Activated CD4-positive, alpha-beta T cell treated with anti-CD3 and anti-CD28 coated beads, Interleukin-2, amount 50 U/mL, for 4 hours (primary cell): ENCODE measurements at regions not wholly inside any gene's neighbourhood (a gene's known extent, or its start where the extent isn't known, plus 50 kb on each side); places are given as distances from the start of the nearest gene placed in this dataset.

ENCODE experiments used
- DNase-seq, 2 experiments: peaks; one replicate each; pipeline ENCODE4 v3.0.0-alpha.2; 2020

DNA sequence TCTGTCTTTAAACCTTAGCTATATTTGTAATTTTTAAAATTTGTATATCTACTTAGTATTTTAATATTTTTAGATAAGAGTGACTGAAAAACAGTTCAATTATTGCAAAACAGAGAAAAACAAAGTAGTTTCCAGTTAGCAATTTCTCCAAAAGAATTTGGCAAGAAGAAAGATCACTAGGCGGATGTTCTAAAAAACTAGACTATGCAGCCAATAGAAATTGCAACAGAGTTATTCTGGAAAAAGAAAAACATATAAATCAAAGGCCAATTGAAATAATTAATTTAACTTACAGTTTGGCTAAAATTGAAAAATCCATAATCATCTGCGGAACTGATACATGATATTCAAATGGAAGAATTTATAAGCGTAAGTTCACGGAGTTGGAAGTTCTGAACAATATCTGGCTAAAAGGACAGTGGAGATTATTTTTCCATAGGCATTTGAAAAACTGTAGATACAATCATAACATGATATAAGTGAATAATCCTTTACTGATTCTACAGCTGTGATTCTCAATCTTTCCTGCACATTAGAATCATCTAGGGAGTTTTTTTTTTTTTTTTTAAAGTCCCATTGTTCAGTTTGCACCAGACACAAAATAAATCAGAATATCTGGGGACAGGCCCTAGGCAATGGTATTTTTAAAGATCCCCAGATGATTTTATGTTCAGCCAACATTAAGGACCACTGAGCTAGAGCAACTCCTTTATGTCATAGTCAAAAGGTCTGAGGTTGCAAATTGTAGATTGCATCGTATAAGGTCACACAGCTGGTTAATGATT is 605.1 kb upstream of the DAB2 start:
- no peak for DNase-seq

DNA sequence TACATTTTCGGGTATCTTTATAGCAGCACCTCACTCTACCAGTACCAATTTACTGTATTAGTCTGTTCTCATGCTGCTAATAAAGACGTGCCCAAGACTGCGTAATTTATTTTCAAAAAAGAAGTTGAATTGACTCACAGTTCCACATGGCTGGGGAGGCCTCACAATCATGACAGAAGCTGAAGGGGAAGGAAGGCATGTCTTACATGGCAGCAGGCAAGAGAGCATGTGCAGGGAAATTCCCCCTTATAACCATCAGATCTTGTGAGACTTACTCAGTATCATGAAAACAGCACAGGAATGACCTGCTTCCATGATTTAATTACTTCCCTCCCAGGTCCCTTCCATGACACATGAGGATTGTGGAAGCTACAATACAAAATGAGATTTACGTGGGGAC is 602.6 kb upstream of the DAB2 start:
- DNase-seq, result no peak

DNA sequence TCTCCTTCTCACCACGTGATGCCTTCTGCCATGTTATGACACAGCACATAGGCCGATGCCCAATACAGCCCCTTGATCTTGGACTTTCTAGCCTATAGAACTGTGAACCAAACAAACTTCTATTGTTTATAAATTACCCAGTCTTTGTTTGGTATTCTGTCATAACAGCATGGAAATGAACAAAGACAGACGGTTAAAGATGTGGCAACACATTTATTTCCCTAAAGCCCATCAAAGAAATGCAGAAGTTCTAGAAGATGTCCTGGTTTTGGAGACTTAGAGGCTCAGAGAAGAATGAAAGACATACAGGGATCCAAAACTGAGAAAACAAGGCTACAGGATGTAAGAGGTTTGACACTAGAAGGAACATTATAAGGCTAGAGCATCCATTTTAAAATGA is 600.8 kb upstream of the DAB2 start:
- no peak for DNase-seq

DNA sequence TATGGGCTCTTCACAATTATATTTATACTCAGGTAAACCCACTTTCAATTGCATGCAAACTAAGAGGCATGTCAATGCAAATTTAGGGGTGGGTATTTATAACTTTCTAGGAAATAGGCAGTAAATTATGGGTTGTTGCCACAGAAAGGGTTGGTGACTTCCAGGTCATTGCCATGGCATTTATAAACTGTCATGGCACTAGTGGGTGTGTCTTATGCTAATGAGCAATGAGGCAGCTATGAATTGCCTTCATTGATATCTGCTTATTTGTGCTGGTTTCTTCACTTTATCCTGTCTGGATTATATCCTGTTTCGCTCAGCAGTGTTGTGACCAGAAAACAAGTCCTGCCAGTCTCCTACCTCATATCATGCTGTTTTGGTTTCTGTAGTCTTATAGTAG is 597.3 kb upstream of the DAB2 start:
- DNase-seq, result no peak

DNA sequence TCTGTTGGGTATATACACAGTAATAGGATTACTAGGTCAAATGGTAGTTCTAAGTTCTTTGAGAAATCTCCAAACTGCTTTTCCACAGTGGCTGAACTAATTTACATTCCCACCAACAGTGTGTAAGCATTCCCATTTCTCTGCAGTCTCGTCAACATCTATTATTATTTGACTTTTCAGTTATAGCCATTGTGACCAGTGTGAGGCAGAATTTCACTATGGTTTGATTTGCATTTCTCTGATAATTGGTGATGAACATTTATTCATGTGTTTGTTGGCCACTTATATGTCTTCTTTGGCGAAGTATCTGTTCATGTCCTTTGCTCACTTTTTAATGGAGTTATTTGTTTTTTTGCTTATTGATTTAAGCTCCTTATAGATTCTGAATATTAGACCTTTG is 596.2 kb upstream of the DAB2 start:
- no peak for DNase-seq

DNA sequence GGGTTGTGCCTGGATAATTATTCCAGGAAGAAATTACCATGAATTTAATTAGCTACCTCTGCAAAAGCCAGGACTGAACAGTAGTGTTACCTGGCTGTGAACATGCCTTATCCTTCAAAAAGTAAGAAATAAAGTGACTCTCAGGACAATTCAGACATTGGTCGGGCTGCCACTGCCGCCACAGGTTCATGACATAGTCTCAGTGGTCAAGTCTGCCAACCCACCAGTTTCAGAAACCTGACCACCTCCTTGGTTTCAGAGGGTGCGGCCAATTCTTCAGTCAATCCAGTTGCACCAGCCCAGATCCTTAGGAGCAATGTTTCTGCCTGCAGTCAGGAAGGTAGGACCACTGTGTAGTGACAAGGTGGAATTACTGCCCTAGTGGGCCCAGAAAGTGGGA is 593.1 kb upstream of the DAB2 start:
- DNase-seq, result no peak

DNA sequence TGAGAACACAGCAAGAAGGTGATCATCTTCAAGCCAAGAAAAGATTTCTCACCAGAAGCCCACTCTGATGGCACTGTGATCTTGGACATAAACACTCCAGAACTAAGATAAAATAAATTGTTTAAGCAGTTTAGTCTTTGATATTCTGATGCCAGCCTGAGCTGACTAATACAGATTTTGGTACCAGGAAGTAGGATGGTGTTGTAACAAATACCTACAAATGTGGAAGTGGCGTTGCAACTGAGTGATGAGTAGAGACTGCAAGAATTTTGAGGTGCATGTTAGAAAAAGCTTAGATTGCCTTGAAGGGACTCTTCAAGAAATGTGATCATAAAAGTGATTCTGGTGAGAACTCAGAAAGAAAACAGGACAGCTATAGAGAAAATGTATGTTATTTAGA is 592.4 kb upstream of the DAB2 start:
- no peak for DNase-seq

DNA sequence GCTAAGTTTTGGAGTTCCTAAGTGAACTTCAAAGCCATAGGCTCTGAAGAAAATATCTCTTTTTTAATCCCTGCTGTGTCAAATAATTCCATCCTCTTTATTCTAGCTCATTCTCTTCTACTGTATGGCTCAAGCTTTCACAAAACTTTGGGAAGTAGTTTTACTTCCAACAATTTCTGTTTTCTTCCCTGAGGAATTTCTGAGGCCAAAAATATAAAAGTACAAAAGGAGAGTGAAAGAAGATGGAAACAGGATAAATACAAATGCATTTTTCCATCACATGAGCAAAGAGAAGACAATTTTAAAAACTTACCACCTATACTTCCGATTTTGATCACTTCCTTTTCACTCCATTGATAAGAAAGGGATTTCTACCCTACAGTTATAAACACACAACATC is 585.7 kb upstream of the DAB2 start:
- no peak for DNase-seq

DNA sequence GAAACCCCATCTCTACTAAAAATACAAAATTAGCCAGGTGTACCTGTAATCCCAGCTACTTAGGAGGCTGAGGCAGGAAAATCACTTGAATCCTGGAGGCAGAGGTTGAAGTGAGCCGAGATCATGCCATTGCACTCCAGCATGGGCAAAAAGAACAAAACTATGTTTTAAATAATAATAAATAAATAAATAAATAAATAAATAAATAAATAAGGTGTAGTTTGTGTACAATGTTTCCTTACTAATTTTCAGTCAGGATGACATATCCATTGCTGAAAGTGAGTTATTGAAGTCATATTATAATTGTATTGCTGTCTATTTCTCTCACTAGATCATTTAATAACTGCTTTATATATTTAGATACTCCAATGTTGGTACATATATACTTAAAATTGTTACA is 581.5 kb upstream of the DAB2 start:
- DNase-seq, result no peak

DNA sequence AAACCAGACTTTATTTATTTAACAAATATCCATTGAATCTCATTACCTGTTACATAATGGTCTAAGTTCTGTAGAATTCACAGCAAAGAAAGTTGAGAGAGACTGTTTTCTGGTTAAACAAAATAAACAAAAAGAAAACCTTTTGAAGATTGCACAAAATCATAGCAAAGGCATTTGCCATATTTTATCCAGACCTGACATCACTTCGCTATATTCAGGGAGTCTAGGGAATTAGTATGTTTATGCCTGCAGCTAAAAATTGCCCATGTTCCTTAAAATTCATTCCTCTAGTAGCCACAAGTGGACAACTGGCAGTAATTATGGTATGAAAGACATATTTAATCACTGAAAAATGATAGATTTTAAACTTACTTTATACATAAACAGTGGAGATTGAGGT is 577.0 kb upstream of the DAB2 start:
- DNase-seq, result no peak

DNA sequence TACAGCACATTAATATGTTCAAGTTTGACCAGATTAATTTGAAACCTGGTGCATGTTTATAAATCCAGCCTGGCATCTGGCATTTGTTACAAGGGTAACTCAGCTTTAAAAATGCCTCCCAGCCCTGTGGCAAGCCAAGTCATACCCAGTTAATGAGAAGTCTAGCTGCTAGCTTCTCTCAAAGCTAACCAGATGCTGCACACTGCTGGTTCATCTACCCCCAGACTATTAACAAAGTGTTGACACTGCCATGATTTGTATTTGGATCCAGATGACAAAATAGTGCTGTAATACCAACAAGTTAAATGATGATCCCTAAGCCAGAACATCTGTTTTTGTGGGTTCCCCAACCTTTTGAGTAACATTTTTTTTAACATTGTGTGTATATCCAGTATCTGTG is 573.7 kb upstream of the DAB2 start:
- no peak for DNase-seq

DNA sequence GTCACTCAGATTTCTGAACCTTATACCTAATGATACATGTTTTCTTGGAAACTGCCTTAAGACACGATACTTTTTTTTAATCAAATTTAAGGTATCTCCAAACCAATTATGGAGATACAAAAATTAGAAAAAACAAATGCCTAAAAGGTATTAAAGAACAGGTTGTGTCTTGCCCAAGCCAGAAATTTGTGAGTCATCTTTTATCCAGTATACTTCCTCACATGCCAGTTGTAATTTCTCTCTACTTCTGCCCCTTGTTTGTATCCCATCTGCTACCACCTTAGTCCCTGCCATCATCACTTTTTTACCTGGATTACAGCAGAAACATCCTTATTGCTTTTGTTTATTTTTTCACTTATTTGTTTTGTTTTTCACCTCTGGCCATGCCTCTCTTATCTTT is 571.2 kb upstream of the DAB2 start:
- no peak for DNase-seq

DNA sequence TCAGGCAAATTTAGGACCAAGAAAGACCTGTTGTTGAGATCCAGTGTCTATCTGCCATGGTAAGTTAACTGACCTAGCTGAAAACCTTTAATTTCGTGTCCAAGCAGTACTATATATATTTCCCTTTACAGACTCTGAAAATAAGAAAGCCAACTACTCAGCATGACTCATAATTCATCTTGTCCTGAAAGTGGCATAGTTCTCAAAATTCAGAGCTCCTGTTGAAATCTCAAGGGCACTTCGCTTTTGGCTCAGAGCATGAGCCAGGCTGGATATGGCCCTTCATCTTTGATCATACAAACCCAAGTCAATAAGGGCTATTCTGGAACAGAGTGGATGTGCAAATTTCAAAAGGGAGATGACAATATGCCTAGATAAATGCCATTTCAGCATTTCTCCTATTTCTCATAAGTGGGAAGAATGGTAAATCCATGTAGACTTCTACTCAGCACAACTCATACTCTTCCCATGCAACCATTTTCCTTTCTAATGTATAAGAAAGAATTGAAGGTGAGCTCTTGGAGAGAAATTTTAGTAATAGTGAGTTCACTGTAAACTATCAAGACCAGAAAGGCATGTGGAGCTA is 567.9 kb upstream of the DAB2 start:
- no peak for DNase-seq

DNA sequence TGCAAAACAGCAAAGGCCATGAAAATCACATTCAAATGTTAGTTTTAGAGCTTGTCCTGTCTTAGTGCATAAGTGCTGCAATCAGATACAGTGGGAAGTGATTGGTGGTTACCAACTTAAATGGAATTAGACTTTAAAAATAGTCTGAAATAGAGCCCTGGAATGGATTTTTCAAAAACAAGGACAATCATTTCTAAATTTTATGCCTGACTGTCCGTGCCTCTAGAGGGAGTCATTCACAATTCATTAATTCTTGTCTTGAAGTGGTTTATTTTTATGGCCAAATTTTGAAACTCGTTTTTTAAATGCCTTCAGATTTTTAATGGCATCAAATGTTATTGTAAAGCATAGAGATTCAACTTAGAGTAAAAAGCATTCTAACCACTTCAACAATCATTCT is 561.8 kb upstream of the DAB2 start:
- DNase-seq, result no peak

DNA sequence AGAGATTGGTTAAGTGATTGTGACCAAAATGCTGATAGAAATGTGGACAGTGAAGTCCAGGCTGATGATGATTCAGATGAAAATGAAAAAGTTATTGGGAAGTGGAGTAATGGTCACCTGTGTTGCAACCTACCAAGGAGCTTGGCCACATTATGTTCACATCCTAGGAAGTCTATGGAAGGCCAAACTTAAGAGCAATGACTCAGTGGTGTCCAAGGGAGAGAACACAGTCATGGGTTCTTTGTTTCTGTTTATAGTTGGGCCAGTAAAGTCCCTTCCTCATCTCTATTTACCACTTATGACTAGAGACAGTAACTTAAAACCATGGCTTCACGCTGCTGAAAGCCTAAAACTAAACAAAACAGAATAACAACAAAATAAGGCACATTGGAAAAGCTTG is 555.3 kb upstream of the DAB2 start:
- no peak for DNase-seq

DNA sequence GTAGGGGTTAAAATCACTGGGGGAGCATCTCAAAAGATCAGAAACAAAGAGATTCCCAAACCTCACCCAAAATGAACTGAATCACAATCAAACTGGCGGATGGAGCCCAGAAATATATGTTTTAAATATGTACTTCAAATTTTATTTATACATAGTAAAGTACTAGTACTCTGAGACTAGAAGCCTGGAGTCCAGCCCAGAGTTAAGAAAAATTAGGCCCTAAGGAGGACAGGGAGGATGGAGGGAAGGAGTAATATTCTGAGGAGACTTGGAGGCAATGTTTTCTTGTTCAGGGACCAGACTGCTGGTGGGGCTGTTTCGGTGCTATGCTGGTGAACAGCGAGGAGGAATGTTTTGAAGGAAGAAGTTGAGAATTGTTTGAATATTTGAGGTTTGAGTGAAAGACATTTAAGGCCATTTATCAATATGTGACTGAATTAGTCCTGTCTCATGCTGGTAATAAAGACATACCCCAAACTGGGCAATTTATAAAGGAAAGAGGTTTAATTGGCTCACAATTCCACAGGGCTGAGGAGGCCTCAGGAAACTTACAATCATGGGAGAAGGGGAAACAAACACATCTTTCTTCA is 552.4 kb upstream of the DAB2 start:
- DNase-seq, result no peak

DNA sequence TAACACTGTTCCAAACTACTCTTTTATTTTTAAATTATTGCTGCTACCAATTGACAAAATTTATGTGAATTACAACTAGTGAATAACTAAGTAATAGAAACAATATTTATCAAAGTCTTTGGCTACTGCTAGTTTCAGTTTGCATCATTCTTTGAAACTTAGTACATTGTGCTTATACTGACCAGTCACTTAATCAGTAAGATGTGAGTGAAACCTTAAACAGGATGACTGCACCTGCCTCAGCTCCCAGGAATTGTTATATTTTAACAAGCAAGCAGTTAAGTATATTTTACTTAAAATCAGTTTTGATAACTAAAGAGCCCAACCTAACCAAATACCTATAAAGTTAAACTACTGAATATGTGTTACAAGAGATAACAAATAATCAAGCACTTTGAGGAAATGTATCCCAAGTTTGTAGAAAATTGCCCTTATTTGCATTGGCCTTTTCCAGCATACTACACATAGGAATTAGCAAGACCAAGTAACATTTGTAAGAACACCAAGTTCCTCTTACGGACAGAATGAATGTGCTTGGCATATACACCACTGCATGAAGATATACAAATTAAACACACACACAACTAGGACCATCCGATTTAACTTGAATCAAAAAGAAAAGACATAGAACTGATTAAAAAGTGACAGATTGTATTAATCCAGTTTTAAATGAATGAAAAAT is 545.5 kb upstream of the DAB2 start:
- DNase-seq, result no peak

DNA sequence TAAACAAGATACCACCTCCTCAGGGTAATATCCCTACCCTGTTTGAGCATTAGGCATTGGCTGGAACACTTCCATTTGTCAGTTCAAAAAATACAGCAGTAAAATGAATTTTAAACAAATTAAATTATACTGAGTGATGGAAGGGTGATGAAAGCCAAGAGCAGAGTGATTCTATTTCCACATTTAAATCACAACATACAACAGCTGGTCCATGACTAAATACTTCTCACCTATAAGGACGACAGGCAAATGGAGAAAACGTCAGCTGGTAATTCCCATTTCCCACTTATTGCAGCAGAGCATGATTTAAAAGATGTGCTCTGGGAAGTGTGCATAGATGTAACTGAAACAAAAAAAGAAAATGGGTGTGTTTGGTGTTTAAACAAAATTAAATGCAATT is 543.6 kb upstream of the DAB2 start:
- DNase-seq, result no peak

DNA sequence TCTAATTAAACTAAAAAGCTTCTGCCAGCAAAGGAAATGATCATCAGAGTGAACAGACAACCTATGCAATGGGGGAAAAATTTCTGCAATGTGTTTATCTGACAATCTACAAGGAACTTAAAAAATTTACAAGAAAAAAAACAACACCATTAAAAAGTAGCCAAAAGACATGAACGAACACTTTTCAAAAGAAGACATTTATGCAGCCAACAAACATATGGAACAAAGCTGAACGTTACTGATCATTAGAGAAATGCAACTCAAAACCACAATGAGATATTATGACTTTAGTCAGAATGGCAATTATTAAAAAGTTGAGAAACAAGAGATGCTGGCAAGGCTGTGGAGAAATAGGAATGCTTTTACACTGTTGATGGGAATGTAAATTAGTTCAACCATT is 530.4 kb upstream of the DAB2 start:
- no peak for DNase-seq

DNA sequence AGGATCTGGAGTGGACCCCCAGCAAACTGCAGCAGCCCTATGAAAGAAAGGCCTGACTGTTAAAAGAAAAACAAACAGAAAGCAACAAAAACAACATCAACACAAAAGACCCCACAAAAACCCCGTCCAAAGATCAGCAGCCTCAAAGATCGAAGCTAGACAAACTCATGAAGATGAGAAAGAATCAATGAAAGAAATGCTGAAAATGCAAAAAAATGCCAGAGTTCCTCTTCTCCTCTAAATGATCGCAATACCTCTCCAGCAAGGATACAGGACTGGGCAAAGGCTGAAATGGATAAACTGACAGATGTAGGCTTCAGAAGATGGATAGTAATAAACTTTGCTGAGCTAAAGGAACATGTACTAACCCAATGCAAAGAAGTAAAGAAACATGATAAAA is 526.3 kb upstream of the DAB2 start:
- no peak for DNase-seq

DNA sequence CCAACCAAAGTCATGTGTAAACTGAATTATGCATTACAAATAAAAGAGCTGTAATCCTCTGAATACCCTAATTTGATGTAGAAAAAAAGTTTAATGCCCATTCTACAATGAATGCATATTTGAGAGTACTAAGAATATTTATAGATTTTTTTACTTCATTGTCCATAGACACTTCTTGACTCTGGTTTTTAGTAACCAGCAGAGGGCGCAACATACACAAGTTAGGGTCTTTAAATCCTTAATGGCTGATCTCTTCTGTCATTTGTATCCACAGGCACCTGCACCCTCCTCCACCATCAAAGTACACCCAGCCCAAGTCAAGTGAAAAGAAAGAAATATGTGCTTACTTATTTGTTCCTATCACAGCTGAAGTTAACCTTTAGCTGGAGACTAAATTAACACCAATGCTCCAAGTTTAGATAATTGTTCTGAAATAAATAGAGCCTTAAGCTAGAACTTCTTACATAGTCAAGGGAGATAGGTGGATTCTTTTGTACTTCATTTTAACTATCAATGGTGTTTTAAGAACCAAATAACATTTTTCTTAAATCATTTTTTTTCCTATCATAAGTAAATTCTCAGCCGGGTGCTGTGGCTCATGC is 524.2 kb upstream of the DAB2 start:
- peak; percentile 30 to 46 for DNase-seq

DNA sequence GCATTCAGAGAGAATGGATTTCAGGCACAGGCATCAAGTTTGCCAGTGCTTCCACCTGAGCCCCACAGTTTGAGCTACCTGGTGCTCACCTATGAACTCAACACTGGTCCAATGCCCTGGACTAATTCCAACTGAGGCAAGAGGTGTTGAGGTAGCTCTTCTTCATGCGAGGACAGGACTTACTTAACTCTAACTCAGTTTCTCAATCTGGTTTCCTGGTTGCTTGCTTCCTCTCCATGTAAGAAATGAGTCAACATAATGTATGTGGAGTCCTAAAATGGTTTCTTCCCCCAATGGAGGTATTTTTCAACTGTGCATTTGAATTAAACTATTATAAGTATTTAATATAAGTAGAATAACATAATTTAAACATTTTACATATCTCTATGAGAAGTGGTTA is 523.6 kb upstream of the DAB2 start:
- no peak for DNase-seq

DNA sequence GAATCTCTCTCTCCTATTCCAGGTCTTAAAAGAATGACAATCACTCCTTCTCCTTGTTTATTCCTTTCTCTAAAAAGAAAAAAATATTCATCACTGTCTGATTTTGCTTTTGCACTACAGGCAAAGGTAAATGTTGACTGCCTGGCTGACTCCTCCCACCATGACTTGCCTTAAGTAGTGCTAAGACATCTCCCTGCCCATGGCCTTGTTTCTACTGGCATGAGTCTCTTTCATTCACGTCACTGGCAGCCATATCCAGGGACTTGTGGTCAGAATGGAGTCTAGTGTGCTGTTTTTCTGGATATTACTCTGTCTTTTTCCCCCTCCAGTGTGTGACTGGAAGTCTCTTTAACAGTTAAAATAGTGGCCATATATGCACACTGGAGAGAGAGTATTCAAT is 522.9 kb upstream of the DAB2 start:
- DNase-seq, result no peak
